ENCODE measurements at regions not wholly inside any gene's neighbourhood (a gene's known extent, or its start where the extent isn't known, plus 50 kb on each side); places are given as distances from the start of the nearest gene placed in this dataset.
A peak's percentile ranks its signal among the peaks of the same experiment; 100 is the strongest.
"Not testable (repeated sequence)": the region's sequence is repeated elsewhere in the genome, so short reads cannot be mapped to it uniquely, and the experiment has no call there.

DNA sequence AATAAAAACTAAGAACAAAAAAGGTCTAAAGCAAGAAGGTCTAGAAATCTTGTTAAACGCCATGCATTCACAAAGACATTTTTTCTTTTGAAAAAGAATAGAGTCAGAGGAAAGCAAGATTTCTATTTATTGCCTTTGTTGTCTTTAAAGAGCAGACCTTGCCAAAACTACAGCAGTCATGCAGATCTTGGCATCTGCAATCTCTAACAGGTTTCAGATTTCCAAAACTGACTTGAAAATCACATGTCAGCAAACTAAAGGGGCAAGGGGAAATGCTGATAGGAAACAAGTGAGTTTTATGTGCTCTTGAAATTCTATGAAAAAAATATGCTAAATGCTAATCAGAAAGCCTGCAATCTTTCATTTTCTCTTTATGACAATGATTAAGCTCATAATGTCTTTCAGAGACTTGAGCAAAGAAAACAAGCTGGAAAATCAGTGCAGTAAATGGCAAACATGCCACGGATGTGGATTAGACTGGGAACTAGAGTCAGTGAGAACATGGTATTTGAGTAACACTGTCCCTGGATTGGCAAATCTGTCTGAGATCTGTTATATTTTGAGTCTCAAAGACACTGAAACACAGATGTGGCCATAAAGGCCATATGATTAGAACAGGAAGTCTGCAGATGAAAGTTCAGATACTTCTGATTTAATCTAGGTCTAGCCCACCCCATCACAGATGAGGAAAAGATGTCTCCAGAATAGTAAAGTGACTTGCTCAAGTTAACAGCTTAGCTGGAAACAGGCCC, 361.4 kb upstream of the RPS23 start:
- no peak for DNase-seq

- peak; percentile 29 for DNase-seq
Measured at GRCh38 chr5:82636591-82636990, 358.4 kb upstream of the RPS23 start.

DNA sequence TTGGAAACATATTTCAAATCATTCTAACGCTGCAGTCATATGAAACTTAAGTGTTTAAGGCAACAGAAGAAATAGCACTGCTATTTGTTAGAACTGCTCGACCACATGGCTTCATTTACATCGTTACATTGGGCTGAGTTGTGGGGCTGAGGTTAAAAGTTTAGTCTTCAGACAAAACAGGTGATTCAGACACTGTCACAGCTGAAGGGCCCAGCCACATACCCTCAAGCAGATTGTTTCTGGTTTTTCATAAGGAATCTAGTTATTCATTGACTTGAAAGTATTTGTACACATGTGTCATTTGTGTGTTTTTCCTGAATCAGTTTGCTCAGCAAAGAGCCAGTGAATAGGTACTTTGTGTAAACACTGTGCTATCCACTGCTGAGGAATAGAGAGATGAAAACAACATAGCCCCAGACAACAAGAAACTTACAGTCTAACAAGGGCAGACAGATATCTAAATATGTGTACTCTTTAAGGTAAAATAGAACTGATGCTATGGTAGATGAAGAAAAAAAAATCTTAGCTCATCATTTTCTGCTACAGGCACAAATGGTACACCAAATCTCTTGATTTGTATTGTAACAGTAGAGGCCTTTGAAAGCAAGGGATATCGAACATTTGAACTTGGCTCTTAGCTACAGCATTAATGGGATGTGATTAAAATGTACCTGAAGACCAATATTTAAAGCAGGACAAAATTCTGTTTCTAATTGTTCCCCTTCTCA, 357.6 kb upstream of the RPS23 start:
- peak; percentile 97 for DNase-seq

DNA sequence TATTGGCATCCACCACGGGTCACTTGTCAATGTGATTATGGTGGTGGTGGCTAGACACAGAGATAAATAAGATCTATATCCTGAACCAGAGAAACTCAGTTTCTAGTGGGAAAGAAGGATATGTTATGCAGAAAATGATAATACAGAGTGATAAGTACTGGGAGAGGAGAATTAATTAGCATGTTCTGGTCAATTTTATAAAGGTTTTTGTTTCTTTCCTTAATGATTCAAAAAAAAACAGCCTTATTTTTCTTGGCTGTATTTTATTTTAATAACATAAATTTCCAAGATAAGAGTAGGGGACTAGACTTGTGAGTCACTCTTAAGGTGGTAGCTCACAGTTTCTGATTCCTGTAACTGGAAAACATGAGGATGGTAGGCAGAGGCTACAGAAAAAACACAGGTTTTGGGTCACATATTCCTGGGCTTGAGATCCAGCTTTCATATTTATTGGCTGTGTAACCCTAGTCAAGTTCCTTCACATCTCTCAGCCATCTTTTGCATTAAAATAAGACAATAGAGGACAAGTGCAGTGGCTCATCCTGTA, 350.3 kb upstream of the RPS23 start:
- no peak for DNase-seq

DNA sequence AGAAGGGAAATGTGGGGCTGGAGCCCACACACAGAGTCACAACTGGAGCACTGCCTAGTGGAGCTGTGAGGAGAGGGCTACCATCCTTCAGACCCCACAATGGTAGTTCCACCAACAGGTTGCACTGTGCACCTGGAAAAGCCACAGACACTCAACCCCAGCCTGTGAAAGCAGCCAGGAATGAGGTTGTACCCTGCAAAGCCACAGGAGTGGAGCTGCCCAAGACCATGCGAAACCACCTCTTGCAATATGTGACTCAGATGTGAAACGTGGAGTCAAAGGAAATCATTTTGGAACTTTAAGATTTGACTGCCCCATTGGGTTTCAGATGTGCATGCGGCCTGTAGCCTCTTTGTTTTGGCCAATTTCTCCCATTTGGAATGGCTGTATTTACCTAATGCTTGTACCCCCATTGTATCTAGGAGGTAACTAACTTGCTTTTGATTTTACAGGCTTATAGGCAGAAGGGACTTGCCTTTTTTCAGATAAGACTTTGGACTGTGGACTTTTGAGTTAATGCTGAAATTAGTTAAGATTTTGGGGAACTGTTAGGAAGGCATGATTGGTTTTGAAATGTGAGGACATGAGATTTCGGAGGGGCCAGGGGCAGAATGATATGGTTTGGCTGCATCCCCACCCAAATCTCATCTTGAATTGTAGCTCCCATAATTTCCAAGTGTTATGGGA, 348.9 kb upstream of the RPS23 start:
- DNase-seq: not testable (repeated sequence)

DNA sequence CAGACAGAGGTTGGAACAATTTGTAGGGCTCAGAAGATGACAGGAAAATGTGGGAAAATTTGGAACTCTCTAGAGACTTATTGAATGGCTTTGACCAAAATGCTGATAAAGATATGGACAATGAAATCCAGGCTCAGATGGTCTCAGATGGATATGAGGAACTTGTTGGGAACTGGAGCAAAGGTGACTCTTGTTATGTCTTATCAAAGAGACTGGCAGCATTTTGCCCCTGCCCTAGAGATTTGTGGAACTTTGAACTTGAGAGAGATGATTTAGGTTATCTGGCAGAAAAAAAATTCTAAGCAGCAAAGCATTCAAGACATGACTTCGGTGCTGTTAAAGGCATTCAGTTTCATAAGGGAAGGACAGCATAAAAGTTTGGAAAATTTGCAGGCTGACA, 347.9 kb upstream of the RPS23 start:
- DNase-seq: not testable (repeated sequence)

- DNase-seq: no peak
Measured at GRCh38 chr5:82624062-82624461, 345.9 kb upstream of the RPS23 start.

DNA sequence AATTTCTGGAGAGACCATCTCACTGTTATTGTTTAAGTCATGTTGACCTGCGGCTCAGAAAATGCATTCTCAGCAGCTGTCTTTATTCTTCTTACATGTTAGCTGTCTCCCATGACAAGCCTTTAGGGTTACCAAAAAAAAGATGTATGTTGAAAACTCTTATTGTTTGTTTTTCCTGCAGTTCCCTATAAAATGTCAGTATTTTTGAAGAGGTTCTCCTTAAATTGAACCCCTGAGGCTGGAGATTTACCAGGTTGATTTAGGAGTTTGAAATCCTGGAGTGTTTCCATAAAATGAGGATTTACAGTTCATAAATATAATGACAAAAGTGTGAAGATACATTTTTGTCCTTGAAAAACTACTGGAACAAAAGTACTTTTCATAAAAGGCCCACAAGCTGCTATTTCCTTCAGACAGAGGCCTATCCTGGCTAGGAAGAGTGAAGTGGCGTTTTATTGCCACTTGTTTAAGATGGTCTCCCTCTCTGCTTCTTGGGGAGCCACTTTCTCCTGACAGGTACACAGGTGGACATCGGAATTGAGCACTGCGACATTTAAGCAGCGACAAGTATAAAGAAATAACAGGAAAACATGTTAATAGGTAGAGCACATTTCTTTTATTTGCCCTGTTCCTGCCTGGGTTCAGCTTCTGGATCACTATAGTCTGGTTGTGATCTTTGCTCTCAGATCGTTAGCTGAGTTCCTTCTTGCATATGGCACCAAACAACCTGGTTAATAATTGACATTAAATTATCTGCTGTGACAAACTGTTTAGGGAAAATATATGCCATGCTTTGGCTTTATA, 344.8 kb upstream of the RPS23 start:
- DNase-seq: peak; percentile 43

- DNase-seq: no peak
Measured at GRCh38 chr5:82622205-82622604, 344.1 kb upstream of the RPS23 start.

- DNase-seq: no peak
Measured at GRCh38 chr5:82620957-82621600, 342.9 kb upstream of the RPS23 start.

DNA sequence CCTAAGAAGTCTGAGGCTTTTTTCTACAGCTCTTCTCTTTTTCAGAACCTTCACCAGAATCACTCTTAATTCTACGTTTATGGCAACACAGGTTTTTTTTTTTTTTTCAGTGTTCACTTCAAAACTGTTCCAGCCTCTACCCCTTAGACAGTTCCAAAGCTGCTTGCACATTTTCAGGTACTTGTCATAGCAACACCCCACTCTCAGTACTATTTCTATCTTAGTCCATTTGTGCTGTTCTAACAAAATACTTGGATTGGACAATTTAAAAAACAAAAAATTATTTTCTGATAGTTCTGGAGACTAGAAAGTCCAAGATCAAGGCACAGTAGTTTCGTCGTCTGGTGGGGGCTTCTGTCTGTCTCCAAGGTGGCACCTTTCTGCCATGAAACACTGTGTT, 340.9 kb upstream of the RPS23 start:
- DNase-seq: no peak

DNA sequence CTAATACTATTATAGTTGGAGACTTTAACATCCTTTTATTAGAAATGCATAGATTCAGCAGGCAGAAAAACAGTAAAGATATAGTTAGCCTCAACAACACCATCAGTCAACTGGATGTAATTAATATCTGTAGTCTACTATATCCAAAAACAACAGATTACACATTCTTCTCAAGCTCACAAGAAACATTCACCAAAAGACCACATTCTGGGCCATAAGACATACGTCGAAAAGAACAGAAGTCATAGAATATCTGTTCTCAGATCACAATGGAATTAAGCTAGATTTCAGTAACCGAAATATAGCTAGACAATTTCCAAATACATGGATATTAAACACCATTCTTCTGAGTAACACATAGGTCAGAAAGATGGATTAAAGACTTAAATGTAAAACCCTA, 336.6 kb upstream of the RPS23 start:
- DNase-seq: no peak

DNA sequence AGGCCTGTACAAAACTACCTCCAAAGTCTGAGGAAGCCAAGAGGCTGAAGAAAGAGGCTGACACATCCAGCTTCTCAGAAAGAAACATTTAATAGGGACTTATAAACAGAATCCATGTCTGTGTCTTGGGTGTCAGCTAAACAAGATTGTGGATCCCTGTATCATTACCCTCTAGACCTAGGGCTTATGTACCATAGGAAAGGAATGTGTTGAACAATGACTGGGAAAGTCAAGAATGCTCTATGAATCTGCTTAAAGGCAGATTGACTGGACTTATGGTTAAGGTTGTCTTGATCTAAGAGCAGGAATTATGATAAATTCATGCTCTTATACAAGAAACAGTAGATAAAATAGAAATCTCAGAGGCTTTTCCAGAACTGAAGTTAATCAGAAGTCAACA, 335.7 kb upstream of the RPS23 start:
- DNase-seq: no peak

GRCh38 chr5:82610686-82611085, 332.5 kb upstream of the RPS23 start:
- DNase-seq: no peak

GRCh38 chr5:82605441-82605973, 327.4 kb upstream of the RPS23 start:
- DNase-seq: no peak

- DNase-seq: no peak
Measured at GRCh38 chr5:82603033-82603987, 325.2 kb upstream of the RPS23 start.

GRCh38 chr5:82601861-82602260, 323.7 kb upstream of the RPS23 start:
- DNase-seq: no peak

DNA sequence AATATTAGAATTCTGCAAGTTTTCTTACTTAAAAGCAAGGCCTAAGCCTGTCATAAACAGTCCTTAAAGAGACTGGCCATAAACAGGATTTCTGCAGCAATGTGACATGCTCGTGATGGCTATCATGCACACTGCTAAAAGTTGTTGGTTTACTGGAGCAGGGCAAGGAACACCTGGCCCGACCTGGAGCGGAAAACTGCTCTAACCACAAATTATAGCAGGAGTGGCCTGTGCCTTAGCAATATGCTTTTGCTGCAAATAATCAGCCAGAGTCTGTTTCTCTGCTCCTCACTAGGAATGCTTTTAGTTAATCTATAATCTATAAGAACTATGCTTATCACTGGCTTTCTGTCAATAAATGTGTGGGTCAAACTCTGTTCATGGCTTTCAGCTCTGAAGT, 322.9 kb upstream of the RPS23 start:
- no peak for DNase-seq

DNA sequence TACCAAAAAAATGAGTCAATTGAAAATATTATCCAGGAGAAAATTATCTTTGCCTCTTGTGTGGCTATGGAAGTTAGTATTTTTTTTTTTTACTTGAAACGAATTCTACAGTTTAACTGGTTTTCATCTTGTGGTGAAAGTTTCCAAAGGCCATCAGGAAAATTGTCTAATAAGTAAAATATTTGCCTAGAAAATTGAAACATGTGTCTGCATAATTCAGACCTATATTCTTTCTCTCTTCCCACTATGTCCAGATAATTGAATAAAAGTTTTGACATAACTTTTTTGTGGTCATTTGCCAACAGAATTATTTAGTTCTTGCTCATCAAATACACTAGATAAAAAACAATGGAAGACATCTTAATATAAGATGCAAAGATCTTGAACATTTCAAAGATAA, 321.5 kb upstream of the RPS23 start:
- no peak for DNase-seq

GRCh38 chr5:82599030-82599429, 320.9 kb upstream of the RPS23 start:
- DNase-seq: no peak

GRCh38 chr5:82597437-82597836, 319.3 kb upstream of the RPS23 start:
- peak; percentile 51 for DNase-seq
